GM21381 (cell line): ENCODE measurements at regions not wholly inside any gene's neighbourhood (a gene's known extent, or its start where the extent isn't known, plus 50 kb on each side); places are given as distances from the start of the nearest gene placed in this dataset.

Source experiments
- ATAC-seq: cut with Tn5 transposase; IDR thresholded peaks from one replicate; pipeline ENCODE4 v1.9.1; 2021; ENCODE audit warnings: mild to moderate bottlenecking, moderate library complexity; ENCODE audit not compliant: unreplicated experiment

DNA sequence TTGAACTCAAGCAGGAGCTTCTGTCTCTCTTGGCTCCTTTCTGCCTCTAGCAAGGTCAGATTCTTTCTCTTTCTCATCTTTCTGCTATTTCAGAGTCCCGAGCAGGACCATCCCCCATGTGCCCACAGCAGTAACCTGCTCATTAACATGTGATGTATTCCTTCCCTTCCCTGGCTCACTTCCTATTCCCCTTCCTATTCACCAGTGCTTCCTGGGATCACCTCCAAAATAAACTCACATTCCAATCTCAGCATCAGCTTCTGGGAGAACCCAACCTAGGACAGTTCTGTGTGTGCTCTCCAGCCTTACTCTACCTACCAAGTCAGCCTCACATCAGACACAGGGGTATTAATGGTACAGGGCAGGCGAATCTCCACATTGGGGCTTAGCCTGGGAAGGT lies 546.4 kb upstream of the SALL1 start:
- ATAC-seq: no peak

DNA sequence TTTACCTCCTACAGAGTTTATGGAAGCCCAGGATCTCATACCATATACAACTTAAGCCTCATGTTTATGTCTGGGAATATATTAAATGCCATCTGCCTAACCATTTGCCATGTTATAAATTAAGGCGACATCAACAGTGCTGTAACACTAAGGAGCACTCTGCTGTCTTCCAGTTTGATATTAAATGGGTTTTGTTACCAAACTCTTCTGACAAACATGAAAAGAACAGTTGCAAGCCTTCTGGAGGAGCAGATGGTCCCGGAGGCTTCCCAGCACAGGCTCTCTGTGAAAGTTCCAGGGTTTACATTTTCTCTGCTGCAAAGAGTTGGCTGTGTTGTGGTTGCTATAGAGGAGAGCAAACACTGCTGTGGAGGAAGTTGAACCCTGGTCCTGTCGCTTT lies 545.3 kb upstream of the SALL1 start:
- no peak for ATAC-seq

DNA sequence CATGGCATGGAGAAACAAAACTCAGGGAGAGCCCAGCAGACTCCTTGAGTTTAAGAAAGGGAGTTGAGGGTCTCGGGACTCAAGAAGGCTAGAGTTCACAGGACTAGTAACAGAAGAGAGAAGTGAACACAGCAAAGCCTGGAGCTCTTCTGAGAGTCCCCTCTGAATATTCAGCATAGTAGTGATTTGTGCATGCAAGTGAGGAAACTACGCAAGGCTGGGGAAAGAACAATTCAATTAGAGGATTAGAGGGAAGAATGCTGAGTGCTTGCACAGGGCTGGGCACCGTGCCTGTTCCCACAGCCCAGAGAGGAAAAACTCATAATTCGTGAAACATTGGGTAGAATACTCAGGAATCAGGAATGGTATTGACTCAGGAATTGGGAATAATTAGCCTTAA lies 540.0 kb upstream of the SALL1 start:
- ATAC-seq: no peak

- ATAC-seq: no peak
These were observed 534.4 kb upstream of the SALL1 start for GRCh38 chr16:51685498-51685897.

GRCh38 chr16:51683882-51684281 lies 532.8 kb upstream of the SALL1 start:
- ATAC-seq: no peak

GRCh38 chr16:51682905-51683304 lies 531.8 kb upstream of the SALL1 start:
- no peak for ATAC-seq

GRCh38 chr16:51674615-51675014 lies 523.5 kb upstream of the SALL1 start:
- ATAC-seq: no peak

DNA sequence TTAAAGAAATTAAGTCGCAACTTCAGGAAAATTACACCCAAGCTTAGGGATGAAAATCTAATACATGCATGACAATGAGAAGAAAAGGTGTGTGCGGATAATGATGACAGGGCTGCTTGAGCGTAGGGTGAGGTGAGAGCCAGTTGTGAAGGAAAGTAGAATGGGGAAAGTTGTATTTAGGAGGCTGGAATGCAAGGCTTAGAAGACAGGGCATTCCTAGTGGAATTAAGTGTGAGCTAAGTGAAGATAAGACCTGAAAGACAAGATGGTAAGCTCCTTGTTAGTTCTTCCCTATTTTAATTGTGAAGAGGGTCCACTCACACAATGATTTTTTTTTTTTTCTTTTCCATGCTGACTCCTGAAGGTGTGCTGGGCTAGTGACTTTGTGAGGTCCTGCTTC lies 519.5 kb upstream of the SALL1 start:
- ATAC-seq: no peak

DNA sequence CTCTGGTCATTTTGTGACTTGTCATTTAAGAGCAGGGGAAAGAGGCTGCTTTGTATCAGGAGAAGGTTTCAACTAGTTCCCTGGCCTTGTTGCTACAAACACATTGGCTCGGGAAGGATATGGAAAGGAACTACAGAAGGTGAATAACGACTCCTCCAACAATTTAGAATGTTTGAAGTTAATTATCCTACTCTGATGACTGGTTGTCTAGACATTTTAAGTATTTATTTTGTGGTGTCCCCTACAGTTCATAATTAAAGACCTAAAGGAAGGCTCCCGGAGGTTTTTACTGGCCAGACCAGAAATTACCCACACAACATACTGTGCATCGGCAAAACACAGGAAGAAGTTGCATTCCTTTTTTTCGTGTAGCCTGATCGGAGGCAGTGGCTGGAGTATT lies 515.8 kb upstream of the SALL1 start:
- ATAC-seq: no peak

- no peak for ATAC-seq
These were observed 515.0 kb upstream of the SALL1 start for GRCh38 chr16:51666074-51666473.

- no peak for ATAC-seq
These were observed 514.4 kb upstream of the SALL1 start for GRCh38 chr16:51665436-51665998.

DNA sequence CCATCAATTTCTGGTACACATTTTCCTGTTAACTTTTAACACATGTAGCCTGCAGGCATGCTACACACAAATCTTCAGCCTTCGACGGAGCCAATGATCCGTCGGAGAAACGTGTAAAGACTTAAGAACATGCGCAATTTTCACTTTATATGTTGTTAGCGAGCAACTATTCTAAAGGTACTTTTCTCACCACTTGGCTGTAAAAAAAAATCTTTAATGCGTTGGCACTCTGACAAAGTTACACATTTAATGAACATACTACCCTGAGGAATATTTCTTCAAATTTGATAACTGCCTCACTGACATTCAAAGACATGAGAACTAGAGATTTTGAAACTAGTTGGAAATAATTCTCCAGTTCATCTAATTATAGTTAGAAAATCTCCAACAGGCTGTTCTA lies 507.5 kb upstream of the SALL1 start:
- ATAC-seq: no peak

DNA sequence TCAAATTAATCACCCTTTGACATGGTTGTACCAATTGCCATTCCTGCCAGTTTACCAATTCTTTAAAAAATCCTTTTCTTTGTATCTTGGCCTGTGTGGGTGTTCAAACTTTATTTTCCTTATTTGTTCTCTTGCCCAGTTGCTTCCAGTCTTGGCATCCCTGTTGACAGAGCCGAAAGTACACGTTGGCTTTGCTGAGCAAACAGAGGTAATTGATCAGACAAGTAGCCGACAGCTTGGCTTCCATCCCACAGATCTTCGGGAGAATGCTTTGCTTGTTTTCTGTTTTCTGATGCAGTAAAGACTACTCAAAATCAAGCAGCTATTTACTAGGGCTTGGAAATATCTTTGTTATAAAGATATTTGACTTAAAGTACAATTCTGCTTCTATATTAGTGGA lies 506.8 kb upstream of the SALL1 start:
- no peak for ATAC-seq

DNA sequence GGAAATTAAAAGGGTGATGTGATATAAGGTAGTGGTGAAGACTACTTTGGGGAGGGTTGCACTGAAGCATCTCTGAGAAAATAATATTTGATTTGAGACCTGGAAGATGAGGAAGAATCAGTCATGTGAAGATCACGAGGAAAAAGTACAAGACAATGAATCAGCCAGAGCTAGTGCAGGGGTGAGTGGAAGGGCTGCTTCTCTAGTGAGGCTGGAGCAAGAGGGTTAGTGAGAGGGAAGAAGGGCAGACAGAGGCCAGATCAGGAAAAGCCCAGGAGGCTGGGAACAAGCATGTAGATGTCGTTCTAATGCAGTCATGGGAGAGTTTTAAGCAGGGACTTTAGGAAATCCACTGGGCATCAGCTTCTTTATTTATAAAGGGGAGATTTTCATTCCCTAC lies 504.2 kb upstream of the SALL1 start:
- ATAC-seq: no peak

GRCh38 chr16:51651061-51651466 lies 500.0 kb upstream of the SALL1 start:
- ATAC-seq: no peak

DNA sequence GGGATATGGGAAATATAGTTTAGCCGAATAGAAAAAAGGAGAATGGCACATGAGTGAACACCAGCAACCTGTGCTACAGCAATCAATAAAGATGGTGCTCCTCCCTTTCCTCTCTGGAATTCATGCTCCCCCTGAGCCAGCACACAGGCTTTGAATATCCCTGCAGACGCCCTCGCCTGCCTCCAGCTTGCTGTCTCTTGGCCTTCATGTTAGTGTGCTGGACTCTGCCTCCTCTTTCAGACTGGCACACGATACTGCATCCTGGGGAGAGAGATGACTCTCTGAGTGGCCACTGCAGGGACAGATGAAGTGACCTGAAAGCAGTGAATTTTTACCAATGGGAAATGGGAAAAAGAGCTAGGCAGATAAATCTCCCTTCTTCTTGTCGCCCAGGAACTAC lies 498.6 kb upstream of the SALL1 start:
- no peak for ATAC-seq

DNA sequence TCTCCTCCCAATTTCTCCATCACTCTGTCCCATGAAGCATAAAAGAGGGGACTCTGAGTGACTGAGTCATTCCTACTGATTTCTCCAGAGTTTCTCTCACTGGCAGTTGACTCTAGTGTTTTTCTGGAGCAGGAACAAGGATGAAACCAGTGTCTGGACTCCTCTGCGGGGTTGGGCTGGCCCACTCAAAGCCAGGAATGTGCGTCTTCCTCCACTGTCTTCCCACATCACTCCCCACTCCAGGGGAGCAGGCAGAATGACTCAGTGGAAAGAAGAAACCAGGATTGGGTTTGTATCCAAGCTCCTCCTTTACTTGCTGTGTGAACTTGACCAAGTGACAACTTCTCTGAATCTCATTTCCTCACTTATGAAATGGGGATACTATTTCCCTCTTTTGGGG lies 497.5 kb upstream of the SALL1 start:
- no peak for ATAC-seq

DNA sequence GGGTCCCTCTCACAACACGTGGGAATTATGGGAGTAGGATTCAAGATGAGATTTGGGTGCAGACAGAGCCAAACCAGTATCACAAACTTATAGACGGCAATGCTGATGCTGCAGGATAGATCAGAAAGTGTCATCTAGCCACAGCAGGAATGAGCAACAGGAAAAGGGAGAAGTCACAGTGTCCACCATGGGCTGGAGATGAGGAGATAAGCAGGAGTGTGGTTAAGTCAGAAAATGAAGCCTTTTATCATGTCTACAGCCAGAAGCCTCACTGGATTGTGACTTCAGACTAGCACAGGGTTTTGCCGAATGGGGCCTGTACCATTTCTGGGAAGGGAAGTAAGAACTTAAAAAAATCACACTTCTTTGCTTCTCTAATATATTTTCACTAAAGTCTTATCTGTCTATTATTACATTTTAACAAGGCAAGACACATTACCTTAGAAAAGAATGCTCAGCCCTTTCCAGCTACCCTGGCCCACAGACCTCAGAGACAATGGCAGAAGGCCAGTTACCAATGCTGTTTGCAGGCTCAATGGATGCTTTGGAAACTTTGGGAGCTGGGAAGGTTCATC lies 490.2 kb upstream of the SALL1 start:
- ATAC-seq: no peak

- no peak for ATAC-seq
These were observed 489.1 kb upstream of the SALL1 start for GRCh38 chr16:51640196-51640595.

GRCh38 chr16:51638339-51639135 lies 487.5 kb upstream of the SALL1 start:
- no peak for ATAC-seq

DNA sequence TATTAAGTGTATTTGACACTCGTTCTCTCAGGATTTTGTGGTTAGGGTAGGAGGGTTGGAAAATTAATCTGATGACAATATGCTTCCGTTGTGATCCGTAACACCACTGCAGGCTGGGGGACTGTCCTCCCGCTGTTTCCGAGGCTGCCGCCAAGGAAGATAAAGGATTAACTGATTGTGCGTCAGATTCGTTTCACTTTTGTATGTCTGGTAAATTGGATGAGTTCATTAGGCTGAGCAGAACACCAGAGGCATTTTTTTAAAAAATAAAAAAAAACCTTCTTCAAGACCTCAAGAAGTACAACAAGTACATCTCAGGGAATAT lies 486.7 kb upstream of the SALL1 start:
- no peak for ATAC-seq

DNA sequence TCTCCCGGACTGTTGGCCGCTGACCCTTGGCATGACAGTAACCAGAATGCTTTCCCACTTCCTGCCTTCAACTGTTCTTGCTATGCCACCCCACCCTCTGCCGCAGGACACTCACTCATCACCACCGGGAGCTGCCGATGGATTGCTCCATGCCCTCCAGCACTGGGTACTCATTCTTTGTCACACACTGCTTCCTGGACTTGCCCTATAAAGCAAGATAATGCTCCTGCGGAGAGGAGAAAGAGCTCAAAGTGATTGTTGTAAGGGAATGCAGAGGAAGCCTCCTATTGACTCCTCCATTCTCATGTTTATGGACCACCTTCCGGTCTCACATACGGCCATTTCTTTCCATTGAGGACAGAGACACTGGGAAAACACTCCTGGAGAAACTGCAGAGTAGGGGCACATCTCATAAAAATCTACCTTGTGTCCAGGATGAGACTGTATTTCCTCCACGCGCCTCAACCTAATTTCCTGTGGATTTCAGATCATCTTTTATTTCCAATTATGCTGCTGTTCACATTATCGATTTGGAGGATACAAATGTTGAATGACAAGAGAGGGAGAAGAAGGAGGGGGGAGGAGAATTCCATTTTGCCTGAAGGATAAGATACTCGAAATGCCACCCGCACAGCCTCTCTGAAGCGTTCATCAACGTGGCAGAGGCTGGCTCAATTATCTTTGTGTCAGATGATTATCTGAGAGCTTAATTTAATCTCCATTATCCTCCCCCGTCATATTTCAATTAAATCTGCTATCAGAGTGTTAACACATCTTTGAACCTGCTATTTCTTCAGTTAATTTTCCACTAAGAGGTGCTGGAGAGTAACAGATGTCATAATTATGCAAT lies 486.1 kb upstream of the SALL1 start:
- ATAC-seq: no peak
